Neural cell (in vitro differentiated cells): ENCODE measurements at regions not wholly inside any gene's neighbourhood (a gene's known extent, or its start where the extent isn't known, plus 50 kb on each side); places are given as distances from the start of the nearest gene placed in this dataset.

ENCODE experiments used
- H2AFZ ChIP-seq: fragments of 200-600, 300-800 bp; sonication (generic), shearing (Covaris generic); 2 replicates; pipeline ENCODE4 v1.6.0; 2014; ENCODE audit warnings: low read depth, mild to moderate bottlenecking, antibody characterized with exemption, low read length, moderate library complexity
- H3F3A ChIP-seq: fragments of 200-600 bp; shearing (Covaris generic); 2 replicates; pipeline ENCODE4 v1.6.1; 2016; ENCODE audit warnings: mild to moderate bottlenecking, moderate library complexity, mixed read lengths, antibody characterized with exemption, low read length; ENCODE audit not compliant: insufficient read depth, poor library complexity, severe bottlenecking
- H3K27ac ChIP-seq: fragments of 200-600, 300-800 bp; sonication (generic), shearing (Covaris generic); 2 replicates; pipeline ENCODE4 v1.5.1; 2014; ENCODE audit warnings: mild to moderate bottlenecking, low read length, moderate library complexity
- H3K27me3 ChIP-seq: fragments of 300-800, 200-600 bp; sonication (generic), shearing (Covaris generic); 2 replicates; pipeline ENCODE4 v1.6.0; 2014; ENCODE audit warnings: mild to moderate bottlenecking, low read depth, low read length, moderate library complexity; ENCODE audit not compliant: insufficient read depth
- H3K36me3 ChIP-seq: fragments of 300-800, 200-600 bp; sonication (generic), shearing (Covaris generic); 2 replicates; pipeline ENCODE4 v1.5.1; 2014; ENCODE audit warnings: mild to moderate bottlenecking, antibody characterized with exemption, low read length, moderate library complexity; ENCODE audit not compliant: insufficient read depth
- H3K4me2 ChIP-seq: fragments of 300-800, 200-600 bp; sonication (generic), shearing (Covaris generic); 2 replicates; pipeline ENCODE4 v1.6.0; 2014; ENCODE audit warnings: mild to moderate bottlenecking, low read length
- H3K4me3 ChIP-seq: fragments of 300-800, 200-600 bp; sonication (generic), shearing (Covaris generic); 2 replicates; pipeline ENCODE4 v1.5.1; 2014; ENCODE audit warnings: mild to moderate bottlenecking, low read length, moderate library complexity
- H3K79me2 ChIP-seq: fragments of 200-600 bp; shearing (Covaris generic); replicated peaks from 2 replicates; pipeline ENCODE4 v1.6.0; 2014; ENCODE audit warnings: mild to moderate bottlenecking, low read length, moderate library complexity; ENCODE audit not compliant: insufficient read depth
- H3K9ac ChIP-seq: fragments of 300-800, 200-600 bp; sonication (generic), shearing (Covaris generic); 2 replicates; pipeline ENCODE4 v1.6.1; 2016; ENCODE audit warnings: mild to moderate bottlenecking, low read length, mixed read lengths
- H3K9me2 ChIP-seq: fragments of 200-600 bp; shearing (Covaris generic); 2 replicates; pipeline ENCODE4 v1.6.1; 2016; ENCODE audit warnings: mild to moderate bottlenecking, low read length, mixed read lengths; ENCODE audit not compliant: insufficient read depth
- H3K9me3 ChIP-seq: fragments of 200-600, 300-800 bp; sonication (generic), shearing (Covaris generic); 2 replicates; pipeline ENCODE4 v1.6.1; 2016; ENCODE audit warnings: mild to moderate bottlenecking, mixed run types, low read length, moderate library complexity, mixed read lengths
- H4K20me1 ChIP-seq: fragments of 200-600 bp; shearing (Covaris generic); 2 replicates; pipeline ENCODE4 v1.6.1; 2016; ENCODE audit warnings: mild to moderate bottlenecking, mixed run types; ENCODE audit not compliant: insufficient read depth
- EP300 ChIP-seq: fragments of 450-650 bp; conservative IDR thresholded peaks from 2 replicates; pipeline ENCODE4 v1.6.1; 2014; ENCODE audit warnings: antibody characterized with exemption, mild to moderate bottlenecking, moderate library complexity; ENCODE audit not compliant: poor library complexity, severe bottlenecking
- EZH2 ChIP-seq: fragments of 200-600, 300-800 bp; shearing (Covaris generic), sonication (generic); IDR thresholded peaks from 2 replicates; pipeline ENCODE4 v1.6.1; 2014; ENCODE audit warnings: antibody characterized with exemption, low read length, borderline replicate concordance, mild to moderate bottlenecking; ENCODE audit not compliant: insufficient read depth, poor library complexity, severe bottlenecking
- MXI1 ChIP-seq: fragments of 450-650 bp; conservative IDR thresholded peaks from 2 replicates; pipeline ENCODE4 v1.6.1; 2014; ENCODE audit warnings: antibody characterized with exemption, mild to moderate bottlenecking; ENCODE audit not compliant: poor library complexity, severe bottlenecking
- POLR2AphosphoS5 ChIP-seq: IDR thresholded peaks from 2 replicates; pipeline ENCODE4 v1.6.1; 2012
- RAD21 ChIP-seq: fragments of 450-650 bp; conservative IDR thresholded peaks from 2 replicates; pipeline ENCODE4 v1.6.1; 2014; ENCODE audit warnings: antibody characterized with exemption, mild to moderate bottlenecking, moderate library complexity
- SMC3 ChIP-seq: fragments of 450-650 bp; conservative IDR thresholded peaks from 2 replicates; pipeline ENCODE4 v1.6.1; 2014; ENCODE audit warnings: antibody characterized with exemption, mild to moderate bottlenecking, moderate library complexity; ENCODE audit not compliant: poor library complexity
- TAF1 ChIP-seq: IDR thresholded peaks from 2 replicates; pipeline ENCODE4 v1.6.1; 2012; ENCODE audit warnings: low read depth
- TF ChIP-seq, protein P1 (sequence below): IDR thresholded peaks from 2 replicates; pipeline ENCODE4 v1.6.1; 2012; ENCODE audit warnings: borderline replicate concordance
- TF ChIP-seq, protein P2 (sequence below): fragments of 450-650 bp; IDR thresholded peaks from 2 replicates; pipeline ENCODE4 v1.5.1; 2014; ENCODE audit warnings: antibody characterized with exemption, mild to moderate bottlenecking, moderate library complexity; ENCODE audit not compliant: poor library complexity, severe bottlenecking

DNA sequence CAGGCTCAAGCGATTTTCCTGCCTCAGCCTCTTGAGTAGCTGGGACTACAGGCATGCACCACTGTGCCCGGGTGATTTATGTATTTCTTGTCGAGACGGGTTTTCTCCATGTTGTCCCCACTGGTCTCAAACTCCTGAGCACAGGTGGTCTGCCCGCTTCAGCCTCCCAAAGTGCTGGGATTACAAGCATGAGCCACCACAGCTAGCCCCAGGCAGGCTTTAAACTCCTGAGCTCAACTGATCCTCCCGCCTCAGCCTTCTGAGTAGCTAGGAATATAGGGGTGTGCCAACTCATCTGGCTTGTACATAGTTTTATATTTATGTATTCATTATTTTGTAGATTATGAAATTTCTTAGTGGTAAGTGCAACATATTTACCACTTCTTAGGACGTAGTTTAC is 198.8 kb upstream of the MCTP2 start:
- no peak overlapping the region for H3K9ac ChIP-seq
- H3K27me3 ChIP-seq, result no peaks in the 10 kb centered on the region
- H3F3A ChIP-seq, result no peaks in the 10 kb centered on the region
- H3K9me2 ChIP-seq, result no peaks in the 10 kb centered on the region
- no peak overlapping the region for H3K27ac ChIP-seq
- H3K79me2 ChIP-seq, result no peaks in the 10 kb centered on the region
- H3K36me3 ChIP-seq, result no peaks in the 10 kb centered on the region
- H3K4me3 ChIP-seq, result no peak overlapping the region
- H3K9me3 ChIP-seq, result no peaks in the 10 kb centered on the region
- TF ChIP-seq EZH2, result no peak
- TF ChIP-seq RAD21, result no peak
- no peak for TF ChIP-seq POLR2AphosphoS5
- TF ChIP-seq, protein P1, sequence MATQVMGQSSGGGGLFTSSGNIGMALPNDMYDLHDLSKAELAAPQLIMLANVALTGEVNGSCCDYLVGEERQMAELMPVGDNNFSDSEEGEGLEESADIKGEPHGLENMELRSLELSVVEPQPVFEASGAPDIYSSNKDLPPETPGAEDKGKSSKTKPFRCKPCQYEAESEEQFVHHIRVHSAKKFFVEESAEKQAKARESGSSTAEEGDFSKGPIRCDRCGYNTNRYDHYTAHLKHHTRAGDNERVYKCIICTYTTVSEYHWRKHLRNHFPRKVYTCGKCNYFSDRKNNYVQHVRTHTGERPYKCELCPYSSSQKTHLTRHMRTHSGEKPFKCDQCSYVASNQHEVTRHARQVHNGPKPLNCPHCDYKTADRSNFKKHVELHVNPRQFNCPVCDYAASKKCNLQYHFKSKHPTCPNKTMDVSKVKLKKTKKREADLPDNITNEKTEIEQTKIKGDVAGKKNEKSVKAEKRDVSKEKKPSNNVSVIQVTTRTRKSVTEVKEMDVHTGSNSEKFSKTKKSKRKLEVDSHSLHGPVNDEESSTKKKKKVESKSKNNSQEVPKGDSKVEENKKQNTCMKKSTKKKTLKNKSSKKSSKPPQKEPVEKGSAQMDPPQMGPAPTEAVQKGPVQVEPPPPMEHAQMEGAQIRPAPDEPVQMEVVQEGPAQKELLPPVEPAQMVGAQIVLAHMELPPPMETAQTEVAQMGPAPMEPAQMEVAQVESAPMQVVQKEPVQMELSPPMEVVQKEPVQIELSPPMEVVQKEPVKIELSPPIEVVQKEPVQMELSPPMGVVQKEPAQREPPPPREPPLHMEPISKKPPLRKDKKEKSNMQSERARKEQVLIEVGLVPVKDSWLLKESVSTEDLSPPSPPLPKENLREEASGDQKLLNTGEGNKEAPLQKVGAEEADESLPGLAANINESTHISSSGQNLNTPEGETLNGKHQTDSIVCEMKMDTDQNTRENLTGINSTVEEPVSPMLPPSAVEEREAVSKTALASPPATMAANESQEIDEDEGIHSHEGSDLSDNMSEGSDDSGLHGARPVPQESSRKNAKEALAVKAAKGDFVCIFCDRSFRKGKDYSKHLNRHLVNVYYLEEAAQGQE, result no peak
- no peak for TF ChIP-seq TAF1
- H3K4me2 ChIP-seq, result no peak overlapping the region
- no peak overlapping the region for H2AFZ ChIP-seq
- no peaks in the 10 kb centered on the region for H4K20me1 ChIP-seq

DNA sequence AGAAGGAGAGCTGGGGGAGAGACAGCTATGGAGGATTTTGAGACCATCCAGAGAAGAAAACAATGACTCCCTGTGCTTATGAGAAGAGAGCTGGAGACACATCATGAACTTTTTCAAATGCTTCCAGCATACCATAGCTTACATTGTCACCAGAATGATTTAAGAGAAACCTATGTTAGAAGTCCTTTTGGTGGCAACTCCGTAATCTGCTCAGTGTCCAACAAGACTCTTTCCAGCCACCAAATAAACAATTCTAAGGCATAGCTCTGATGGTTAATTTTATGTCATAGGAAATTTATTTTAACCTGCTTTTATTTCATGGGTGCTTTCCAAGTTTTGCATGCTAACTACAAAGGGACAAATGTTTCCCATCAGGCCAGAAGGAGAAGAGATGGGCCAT is 200.3 kb upstream of the MCTP2 start:
- H3K27ac ChIP-seq, result no peak overlapping the region
- no peak overlapping the region for H2AFZ ChIP-seq
- H3K9me2 ChIP-seq, result no peaks in the 10 kb centered on the region
- no peaks in the 10 kb centered on the region for H3K79me2 ChIP-seq
- no peaks in the 10 kb centered on the region for H3K36me3 ChIP-seq
- TF ChIP-seq TAF1 (no peak), EZH2 (no peak), RAD21 (no peak), MXI1 (no peak), POLR2AphosphoS5 (no peak), EP300 (no peak), SMC3 (no peak)
- TF ChIP-seq, protein P2, sequence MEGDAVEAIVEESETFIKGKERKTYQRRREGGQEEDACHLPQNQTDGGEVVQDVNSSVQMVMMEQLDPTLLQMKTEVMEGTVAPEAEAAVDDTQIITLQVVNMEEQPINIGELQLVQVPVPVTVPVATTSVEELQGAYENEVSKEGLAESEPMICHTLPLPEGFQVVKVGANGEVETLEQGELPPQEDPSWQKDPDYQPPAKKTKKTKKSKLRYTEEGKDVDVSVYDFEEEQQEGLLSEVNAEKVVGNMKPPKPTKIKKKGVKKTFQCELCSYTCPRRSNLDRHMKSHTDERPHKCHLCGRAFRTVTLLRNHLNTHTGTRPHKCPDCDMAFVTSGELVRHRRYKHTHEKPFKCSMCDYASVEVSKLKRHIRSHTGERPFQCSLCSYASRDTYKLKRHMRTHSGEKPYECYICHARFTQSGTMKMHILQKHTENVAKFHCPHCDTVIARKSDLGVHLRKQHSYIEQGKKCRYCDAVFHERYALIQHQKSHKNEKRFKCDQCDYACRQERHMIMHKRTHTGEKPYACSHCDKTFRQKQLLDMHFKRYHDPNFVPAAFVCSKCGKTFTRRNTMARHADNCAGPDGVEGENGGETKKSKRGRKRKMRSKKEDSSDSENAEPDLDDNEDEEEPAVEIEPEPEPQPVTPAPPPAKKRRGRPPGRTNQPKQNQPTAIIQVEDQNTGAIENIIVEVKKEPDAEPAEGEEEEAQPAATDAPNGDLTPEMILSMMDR, result no peak
- TF ChIP-seq, protein P1, result no peak
- no peak overlapping the region for H3K4me2 ChIP-seq
- H3K27me3 ChIP-seq, result no peaks in the 10 kb centered on the region
- no peaks in the 10 kb centered on the region for H4K20me1 ChIP-seq
- H3F3A ChIP-seq, result no peaks in the 10 kb centered on the region
- no peaks in the 10 kb centered on the region for H3K9me3 ChIP-seq
- H3K9ac ChIP-seq, result no peak overlapping the region
- no peak overlapping the region for H3K4me3 ChIP-seq
